22Rv1 (cell line): ENCODE measurements at regions not wholly inside any gene's neighbourhood (a gene's known extent, or its start where the extent isn't known, plus 50 kb on each side); places are given as distances from the start of the nearest gene placed in this dataset.

Experiments
- H3K27ac ChIP-seq: fragments of 450-650 bp; 2 replicates; pipeline ENCODE4 v1.5.1; 2017
- CTCF ChIP-seq: fragments of 450-650 bp; IDR thresholded peaks from 2 replicates; pipeline ENCODE4 v1.5.1; 2017; ENCODE audit warnings: mild to moderate bottlenecking
- ZFX ChIP-seq: fragments of 450-650 bp; IDR thresholded peaks from 2 replicates; pipeline ENCODE4 v1.6.1; 2017; ENCODE audit warnings: antibody characterized with exemption, borderline replicate concordance

DNA sequence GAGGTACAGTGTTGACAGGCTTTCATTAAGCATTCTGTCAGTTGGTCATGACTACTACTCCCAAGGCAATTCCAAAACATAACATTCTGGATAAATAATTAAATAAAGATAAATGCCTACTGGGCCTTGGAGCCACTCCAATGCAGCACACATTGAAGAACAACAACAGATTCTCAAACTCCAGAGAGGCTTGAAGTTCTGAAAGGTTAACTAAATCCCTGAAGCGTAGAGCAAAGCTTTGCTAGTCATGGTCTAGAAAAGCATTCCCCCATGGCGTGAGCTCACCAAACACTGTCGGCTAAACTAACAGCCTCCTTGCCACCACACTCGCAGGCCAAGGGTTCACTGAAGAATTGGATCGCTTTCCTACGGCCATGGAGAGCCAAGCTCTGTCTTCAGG lies 268.0 kb downstream of the ATG4C start:
- H3K27ac ChIP-seq = no peak overlapping the region
- TF ChIP-seq ZFX (no peak), CTCF (no peak)

GRCh38 chr1:63054184-63054583 lies 268.2 kb upstream of the FOXD3 start:
- TF ChIP-seq ZFX (no peak), CTCF (no peak)
- H3K27ac ChIP-seq = no peak overlapping the region

DNA sequence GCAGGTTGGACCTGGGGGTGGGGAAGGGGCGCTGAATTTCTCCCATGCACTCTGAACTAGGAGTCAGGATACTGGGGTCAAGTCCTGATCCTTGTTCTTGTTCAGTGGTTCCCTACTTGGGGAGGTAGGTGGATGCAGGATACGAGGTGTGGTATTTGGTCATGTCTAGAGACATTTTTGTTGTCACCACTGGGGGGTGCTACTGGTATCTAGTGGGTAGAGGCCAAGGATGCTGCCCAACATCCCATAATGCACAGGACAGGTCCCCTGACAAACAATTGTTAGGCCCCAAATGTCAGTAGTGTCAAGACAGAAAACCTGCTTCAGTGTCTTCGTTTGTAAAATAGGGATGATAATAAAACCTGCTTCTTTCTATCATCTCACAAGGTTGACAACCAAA lies 259.0 kb upstream of the FOXD3 start:
- no peak overlapping the region for H3K27ac ChIP-seq
- TF ChIP-seq ZFX (no peak), CTCF (peak; percentile 38)

GRCh38 chr1:63064135-63064534 lies 258.2 kb upstream of the FOXD3 start:
- TF ChIP-seq ZFX (no peak), CTCF (no peak)
- H3K27ac ChIP-seq = no peak overlapping the region

DNA sequence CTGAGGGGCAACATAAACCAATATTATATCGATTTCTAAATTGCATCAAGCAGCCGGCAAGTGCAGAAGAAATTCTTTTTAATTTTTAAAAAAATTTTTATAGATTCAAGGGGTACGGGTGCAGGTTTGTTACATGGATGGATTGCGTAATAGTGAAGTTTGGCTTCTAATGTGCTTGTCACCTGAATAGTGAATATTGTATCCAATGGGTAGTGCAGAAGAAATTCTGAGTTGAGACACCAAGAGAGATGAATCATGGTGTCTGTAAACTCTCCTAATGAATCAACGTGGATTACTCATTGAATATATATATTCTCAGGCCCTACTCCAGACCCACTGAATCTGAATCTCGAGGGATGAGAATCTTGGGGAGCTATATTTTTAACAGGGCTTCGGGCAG lies 253.7 kb upstream of the FOXD3 start:
- TF ChIP-seq ZFX (no peak), CTCF (no peak)
- H3K27ac ChIP-seq = no peak overlapping the region

DNA sequence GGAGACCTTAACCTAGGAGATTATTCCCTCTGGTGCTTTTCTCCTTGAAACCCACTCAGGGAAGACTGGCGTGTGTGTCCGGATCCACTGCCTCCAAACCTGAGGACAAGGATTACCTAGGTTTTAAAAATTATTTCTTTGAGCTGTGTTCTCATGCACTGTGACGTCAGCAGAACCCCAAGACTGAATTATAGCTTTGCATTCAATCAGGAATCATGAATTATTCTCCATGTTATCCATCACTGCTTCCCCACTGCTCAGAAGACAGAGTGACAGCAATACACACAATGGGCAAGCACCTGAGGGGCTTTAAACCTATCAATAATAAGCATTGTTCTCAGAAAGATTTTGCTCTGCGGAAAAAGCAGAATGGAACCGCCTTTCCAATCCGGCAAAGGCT lies 253.2 kb upstream of the FOXD3 start:
- TF ChIP-seq CTCF (no peak), ZFX (no peak)
- no peak overlapping the region for H3K27ac ChIP-seq

- no peak for TF ChIP-seq ZFX
- peak; percentile 48; the same call in 1 of the 2 replicates for TF ChIP-seq CTCF
- H3K27ac ChIP-seq = no peak overlapping the region
Observed at GRCh38 chr1:63073309-63074306, 248.8 kb upstream of the FOXD3 start.
